Stimulated activated CD4-positive, alpha-beta T cell treated with anti-CD3 and anti-CD28 coated beads, Interleukin-1b, Interleukin-23, amount 100 ng/mL, for 48 hours (primary cell): ENCODE measurements at regions not wholly inside any gene's neighbourhood (a gene's known extent, or its start where the extent isn't known, plus 50 kb on each side); places are given as distances from the start of the nearest gene placed in this dataset.

Experiments used
- DNase-seq: peaks from one replicate; pipeline ENCODE4 v3.0.0-alpha.2; 2020

DNA sequence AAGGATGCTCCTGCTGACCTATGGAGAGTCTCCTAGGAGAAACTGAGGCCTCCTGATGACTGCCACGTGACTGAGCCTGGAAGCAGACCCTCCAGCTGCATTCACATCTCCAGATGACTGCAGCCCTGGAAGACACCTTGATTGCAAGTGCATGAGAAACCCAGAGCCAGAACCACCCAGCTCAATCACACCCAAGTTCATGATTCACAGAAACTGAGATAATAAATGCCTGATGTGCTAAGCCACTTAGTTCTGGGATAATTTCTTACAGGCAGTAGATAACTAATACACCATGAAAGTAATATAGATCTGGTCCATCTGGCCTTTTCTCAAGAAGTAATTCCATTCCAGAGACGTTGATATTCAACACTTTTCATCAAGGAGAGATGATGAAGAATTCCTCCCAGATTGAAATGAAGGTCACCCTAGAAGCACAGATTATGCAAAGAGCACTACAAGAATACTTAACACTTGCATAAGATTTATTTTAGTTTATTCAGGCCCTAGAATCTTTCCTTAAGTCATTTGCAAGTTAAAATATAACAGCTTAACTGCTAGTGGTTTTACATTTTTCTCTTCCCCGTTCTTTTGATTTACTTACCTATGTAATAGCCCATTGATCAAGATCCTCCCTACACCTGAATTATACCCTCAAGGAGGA is 208.2 kb upstream of the INHBA start:
- no peak for DNase-seq

GRCh38 chr7:41907444-41907843 is 204.6 kb upstream of the INHBA start:
- no peak for DNase-seq

DNA sequence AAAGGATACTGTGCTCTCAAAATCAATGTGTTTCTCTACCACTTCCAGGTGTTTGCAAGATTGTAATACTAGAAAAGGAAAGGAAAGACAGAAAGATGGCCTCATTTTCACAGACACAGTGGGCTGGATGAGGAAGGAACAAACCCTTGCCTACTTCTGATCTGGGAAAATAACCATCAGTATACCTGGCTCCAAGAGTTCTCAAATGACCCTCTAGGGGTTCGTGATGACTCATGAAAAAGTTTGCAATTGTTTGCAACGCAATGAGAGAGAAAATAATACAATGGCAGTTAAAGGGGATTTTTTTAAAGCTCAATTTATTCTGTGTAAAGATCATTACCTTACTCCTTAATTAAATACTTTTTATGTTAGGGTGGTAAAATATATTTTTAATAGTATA is 197.6 kb upstream of the INHBA start:
- no peak for DNase-seq

DNA sequence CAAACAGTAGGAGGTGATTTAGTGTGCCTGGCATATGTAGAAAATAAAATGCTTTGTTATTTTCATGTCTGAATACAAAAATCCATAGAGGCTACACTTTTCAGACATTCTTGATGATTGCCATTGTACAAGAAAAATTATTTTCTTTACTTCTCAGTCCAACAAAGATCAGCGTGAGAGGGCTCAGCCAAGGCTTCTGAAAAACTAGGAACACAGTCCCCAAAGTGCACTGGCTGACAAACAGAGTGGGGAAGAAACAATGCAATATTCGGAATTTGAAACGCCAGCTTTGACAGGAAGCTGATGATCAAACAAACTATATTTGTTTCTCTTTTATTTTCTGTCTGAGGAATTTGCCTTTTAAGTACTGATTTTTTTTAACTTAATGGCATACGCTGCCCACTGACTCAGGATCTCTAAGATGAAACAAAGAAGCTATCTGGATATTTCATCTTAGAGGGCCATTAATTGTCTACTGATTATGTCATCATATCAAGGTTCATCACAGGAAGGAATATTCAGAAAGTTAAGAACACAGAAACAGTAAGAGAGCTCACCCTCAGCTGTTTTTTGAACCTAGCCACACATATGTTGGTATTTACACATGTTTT is 197.0 kb upstream of the INHBA start:
- DNase-seq = no peak

DNA sequence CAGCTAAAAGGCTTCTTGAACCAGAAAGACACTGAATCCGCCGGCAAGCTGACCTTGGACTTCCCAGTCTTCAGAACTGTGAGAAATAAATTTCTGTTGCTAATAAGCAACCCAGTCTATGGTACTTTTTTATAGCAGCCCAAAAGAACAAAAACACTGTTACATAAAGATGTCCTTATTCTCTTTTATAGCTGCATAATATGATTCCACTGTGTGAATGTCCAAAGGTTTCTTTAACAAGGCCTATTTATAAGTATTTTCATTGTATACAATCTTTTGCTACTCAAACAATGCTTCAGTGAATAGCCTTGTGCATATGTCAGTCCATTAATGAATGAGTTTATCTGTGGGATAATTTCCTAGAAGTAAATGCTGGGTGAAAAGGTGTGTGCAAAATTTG is 190.8 kb upstream of the INHBA start:
- no peak for DNase-seq

DNA sequence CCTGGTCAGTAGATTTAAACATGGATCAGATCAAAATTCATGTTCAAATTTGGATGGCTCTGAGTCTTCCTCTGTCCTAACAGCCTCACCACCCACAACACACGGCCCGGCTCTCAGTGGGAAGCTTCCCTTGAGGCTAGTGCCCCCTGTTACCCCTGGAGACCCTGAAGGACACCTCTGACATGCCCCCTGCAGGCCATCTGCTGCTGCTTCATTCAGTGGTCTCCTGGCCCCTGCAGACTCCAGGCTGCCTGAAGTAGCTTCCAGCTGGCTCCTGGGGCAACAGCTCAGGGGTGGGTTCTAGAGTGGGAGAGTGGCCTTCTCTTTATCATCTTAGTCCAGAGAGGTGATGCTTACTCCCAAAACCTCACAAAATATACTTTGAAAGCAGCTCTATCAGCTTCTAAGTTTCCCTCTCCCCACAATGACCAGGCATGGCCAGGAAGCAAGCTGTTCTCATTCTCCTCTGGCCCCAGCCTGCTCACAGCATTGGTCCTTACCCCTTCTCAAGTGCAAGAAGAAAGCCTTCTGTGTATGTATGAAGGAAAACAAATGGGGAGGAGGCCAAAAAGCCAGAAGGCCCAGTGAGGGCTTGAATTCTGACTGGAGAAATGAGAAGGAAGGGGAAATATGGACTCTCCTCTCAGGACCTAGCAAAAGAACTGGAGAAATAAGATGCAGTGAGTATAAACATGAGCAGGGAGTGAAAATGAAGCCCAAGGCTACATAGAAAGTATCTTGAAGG is 189.6 kb upstream of the INHBA start:
- DNase-seq = no peak

DNA sequence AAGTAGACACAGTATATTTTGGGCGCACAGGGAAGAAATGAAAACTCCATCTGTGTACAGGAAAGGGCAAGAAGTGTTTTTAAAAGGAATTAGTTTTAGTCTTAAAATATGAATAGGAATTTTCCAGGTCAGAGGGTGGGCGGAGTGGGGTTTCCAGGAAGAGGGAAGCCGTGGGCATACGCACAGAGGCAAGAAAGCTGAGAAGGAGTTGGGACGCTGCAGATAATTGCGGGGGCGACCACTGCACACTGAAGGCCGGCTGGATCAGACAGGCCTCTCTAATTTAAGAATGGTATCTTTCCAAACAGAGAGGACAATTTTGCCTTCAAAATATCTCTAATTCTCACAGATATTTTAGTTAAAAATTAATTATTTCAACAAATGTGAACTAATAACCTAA is 189.1 kb upstream of the INHBA start:
- no peak for DNase-seq

DNA sequence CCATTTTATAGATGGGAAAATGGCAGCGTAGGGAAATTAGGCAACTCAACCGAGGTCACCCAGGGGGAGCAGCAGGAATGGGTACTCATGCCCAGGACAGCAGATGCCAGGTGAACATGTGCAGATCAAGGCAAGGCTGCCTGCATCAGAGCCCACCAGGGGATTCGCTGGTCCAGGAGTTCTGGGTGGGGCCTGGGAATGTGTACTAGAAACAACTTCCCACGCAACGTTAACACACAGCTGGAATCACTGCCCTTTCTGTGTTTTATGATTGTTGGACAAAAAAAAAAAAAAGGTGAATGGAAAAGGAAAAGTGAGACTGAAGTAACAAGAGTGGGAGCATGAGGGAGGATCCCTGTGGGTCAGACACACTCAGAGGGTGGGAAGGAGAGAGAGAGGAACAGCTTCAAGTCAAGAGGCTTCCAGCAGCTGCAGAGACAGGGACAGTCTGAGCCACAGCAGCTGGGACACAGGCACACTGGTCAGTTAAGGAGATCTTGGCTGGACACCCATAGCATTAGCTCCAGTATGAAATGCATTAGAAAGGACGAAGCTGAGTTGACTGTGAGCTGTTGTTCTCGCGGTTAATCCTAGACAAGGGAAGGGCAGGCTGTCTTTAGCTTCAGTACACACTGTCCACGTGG is 187.9 kb upstream of the INHBA start:
- no peak for DNase-seq

GRCh38 chr7:41889472-41889871 is 186.6 kb upstream of the INHBA start:
- DNase-seq = no peak

DNA sequence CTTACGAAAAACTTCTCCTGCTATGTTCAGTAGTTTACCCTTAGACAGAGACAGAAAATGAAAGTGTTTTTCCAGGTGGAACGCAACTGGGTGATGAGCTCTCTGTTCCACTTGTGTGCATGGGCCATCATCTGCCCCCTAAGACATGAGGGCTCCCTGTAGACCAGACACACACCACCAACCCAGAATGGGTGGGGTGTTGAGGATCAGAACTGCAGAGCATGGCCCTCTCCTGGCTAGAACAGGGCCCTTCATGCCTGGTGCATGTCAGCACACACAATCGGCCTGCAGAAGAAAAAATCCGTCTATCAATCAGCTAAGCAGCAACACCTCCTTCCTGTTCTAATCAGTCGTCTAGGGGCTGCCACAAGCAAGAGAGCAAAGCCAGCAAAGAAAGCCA is 186.2 kb upstream of the INHBA start:
- no peak for DNase-seq

DNA sequence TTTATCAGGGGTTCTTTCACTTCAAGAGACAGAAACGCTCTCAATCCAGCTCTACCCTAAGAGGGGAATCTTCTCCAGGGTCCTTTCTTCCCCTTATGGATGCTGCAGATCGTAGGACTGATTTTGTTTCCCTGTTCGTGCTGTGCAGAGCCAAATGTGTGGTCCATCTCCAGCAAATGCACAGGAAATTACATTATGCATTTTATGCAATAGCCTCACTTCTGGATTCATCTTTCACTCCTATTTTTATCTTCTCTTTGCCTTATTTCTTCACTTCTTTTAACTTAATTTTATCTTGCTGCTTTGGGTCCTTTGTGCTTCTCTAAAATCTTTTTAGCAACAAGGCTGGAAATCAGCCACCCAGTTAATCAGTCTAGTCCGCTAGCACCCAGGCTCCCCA is 184.5 kb upstream of the INHBA start:
- DNase-seq = no peak

GRCh38 chr7:41886901-41887311 is 184.0 kb upstream of the INHBA start:
- no peak for DNase-seq

- DNase-seq = peak; percentile 11
Observed at GRCh38 chr7:41886262-41886900, 183.5 kb upstream of the INHBA start.

DNA sequence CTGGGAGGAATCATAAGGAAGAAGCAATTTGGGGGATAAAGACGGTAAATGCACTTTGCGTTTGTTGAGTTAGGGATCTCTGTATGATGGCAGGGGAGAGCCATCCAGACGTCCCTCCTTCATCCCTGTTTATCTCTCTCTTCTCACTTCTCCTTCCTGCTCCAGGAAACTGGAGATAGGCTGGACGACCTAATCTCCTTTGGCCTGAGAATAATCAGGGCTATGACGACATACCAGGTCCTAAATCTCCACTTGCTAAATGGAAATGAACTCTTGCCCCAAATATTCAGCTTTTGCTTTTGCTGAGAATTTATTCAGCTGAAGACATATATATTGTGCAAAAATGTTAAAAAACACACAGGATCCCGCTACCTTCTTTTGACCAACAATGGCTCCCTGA is 182.9 kb upstream of the INHBA start:
- no peak for DNase-seq

DNA sequence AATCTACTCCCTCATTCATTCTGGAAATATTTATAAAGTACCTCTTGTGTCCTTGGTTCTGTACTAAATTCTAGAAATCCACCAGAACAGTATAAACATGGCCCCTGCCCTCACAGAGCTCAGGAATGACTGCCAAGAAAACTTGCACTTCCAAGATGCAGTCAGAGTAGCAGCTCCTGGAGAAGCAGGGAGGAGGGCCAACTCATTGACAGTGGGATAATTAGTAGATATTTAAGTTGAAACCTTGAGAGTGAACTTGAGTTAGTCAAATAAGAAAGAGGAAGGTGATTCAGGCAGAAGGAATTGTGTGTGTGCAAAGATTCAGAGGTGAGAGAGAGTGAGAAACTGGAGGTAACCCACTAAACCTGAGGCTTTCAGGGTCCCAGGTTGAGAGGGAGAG is 182.2 kb upstream of the INHBA start:
- DNase-seq = no peak

DNA sequence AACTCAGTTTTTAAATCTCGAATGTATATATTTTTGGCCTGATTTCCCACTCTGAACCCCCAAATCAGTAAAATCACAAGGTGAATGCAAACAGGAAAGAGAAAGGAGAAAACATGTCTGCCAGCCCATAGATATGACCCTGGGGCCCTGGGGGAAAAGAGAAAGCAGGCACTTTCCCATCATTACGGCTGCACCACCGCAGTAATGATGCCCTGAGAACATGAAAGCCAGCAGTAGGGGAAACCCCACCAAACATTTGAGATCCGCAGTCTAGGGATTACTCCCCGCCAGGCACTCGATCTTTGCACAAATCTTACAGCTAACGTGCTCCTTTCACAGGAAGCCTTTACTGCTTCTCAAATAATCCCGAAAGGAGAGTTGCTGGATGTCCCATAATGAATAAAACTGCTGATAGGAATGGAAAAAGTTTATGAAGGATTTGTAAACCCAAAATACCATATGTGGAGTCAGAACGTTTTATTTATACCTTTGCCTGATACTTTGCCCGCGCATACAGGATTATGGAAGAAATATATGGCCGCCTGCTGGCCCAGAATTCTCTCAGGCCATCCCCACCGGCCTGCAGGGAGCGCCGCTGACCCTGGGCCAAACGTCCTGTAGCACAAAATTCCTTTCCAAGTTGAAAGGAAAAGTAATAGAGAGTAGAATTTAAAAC is 180.0 kb upstream of the INHBA start:
- peak; percentile 19 for DNase-seq

GRCh38 chr7:41882256-41882655 is 179.4 kb upstream of the INHBA start:
- no peak for DNase-seq

DNA sequence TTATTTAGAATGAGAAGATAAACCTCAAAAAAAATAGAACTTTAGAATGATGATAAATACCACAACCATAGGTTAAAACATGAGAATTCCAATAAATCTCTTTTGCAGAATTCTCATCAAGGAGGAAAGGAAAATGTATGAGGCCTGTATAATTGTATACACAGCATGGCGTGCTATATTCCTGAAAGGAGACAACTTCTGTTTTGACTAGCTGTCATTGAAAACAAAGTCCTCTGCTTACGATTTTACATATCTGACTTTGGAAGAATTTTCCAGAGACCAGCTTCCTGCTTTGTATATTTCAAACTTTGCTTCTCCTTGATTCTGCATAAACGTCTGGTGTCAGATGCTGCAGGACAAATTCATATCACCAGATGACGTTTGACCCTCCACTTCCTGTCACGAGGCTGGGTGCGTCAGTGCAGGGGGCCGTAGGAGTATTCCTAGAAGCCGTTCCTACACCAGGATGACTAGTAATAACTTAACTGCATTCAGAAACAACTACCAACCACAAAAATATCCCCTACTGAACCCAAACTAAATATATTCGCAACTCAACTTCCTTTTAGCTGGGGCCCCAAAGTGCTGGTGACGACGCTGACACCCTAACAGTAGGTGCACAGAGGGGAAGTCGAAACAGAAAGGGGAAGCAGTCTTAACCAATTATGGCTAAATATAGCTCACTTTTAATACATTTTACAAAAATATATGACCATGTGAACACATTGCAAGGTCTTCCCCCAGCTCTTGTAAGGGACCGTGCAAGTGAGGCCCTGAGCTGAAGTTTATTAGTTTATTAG is 178.6 kb upstream of the INHBA start:
- DNase-seq = peak; percentile 89

DNA sequence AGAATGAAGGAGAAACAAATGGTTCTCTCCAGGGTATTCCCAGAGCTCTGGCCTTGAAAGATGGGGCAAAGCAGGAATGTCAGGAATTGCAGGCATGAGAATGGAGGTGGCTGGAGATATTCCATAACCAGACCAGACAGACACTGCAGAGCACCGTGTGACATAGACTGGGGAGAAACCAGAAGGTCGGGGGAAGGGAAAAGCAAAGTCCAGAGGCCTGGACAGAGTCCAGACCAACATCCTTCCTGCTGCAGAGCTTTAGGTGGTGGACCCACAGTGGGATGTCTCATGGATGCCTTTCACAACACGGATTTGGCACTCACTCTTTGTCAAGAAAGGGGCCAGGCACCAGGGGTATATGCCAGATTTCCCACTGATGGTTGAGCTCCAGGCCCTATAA is 177.2 kb upstream of the INHBA start:
- no peak for DNase-seq

DNA sequence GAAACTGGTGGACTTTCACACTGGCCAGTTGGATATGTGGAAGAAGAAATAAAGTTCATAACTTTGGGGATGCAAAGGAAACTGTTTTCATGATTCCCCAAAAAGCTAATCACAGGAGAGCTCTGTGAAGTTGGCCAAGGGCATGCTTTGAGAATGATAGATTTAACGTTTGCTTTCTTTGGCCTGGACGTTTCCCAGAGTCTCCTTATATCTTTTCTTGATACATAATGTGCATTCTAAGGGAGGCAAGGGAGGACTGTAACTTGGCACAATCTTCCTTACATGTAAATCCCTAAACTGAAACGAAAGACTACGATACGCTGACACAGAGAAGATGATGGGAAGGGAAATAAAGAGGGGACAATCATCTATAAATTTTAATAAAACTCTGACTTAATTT is 176.5 kb upstream of the INHBA start:
- DNase-seq = no peak

- no peak for DNase-seq
Observed at GRCh38 chr7:41878309-41879295, 175.7 kb upstream of the INHBA start.
